HG03045 (cell line): ENCODE measurements at regions not wholly inside any gene's neighbourhood (a gene's known extent, or its start where the extent isn't known, plus 50 kb on each side); places are given as distances from the start of the nearest gene placed in this dataset.
"Not testable (repeated sequence)": the region's sequence is repeated elsewhere in the genome, so short reads cannot be mapped to it uniquely, and the experiment has no call there.

Experiments used
- ATAC-seq: cut with Tn5 transposase; IDR thresholded peaks from one replicate; pipeline ENCODE4 v1.9.1; 2021; ENCODE audit warnings: mild to moderate bottlenecking, moderate library complexity; ENCODE audit not compliant: unreplicated experiment

DNA sequence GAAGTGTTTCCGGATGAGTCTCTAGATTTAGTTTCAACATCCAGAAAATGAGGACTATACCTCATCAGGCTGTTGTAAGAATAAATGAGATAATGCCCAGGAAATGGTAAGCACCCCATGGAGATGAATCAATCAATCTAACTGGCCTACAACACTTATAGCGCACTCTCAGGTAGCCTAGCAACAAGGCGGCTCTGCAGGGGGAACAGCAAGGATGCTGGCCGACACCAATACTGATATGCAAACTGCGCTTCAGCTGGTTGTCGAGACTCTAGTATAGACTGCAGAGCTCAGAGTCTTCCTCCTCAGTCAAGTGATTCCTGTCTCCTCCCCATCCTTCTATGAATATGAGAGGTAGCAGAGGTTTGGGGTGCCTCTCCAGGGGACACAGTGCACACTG, 218.8 kb upstream of the WWC1 start:
- no peak for ATAC-seq

DNA sequence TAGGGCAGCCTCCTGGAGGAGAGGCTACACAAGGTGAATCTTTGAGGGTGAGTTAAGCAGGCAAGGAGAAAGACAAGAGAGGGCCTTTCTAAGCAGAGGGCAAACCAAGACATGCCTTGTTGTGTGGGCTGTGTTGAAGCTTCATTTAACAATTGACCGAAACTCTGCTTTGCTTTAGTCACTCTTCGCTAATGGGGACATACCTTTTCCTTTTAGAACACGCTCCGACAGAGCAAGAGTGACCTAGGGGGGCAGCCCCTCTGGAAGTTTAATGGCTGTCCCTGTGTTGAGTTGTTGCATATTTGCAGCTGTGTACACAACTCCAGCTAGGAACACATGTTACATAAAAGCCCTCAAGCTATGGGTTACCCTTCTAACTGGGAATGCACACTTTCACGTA, 218.1 kb upstream of the WWC1 start:
- no peak for ATAC-seq

DNA sequence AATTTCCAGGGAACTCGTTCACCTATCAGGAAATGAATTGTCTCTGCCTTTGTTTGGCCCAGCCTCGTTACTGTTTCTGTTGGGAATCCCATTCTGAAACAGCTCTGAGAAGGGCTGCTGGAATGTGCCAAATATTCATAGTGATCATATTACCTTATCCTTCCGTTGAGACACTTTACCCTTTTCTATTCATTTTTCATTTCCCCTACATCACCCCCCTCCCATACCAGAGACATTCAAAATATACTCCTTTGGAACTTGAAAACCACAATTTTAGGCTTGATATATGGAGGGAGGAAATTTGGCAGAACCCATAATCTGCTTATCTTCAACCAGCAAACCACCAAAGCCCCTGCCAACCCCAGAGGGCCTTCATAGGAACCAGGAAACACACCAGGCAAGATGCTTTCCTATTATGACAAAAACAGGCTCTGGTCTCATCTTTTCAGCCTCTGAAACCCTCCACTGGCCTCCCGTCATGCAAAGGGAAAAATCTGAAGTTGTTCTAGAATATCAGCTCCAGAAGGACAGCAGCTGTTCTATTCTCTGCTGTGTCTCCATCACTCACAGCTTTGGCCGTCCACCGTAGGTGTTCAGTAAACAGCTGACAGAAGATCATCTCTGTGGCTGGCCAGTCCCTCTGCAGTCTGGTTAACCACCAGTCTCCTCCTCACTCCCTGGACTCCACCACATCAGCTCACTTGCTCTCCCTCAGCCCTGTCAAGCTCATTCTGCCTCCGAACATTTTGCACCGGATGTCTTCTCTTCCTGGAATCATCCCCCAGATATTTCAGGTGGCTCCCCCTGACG, 217.2 kb upstream of the WWC1 start:
- ATAC-seq, result no peak

DNA sequence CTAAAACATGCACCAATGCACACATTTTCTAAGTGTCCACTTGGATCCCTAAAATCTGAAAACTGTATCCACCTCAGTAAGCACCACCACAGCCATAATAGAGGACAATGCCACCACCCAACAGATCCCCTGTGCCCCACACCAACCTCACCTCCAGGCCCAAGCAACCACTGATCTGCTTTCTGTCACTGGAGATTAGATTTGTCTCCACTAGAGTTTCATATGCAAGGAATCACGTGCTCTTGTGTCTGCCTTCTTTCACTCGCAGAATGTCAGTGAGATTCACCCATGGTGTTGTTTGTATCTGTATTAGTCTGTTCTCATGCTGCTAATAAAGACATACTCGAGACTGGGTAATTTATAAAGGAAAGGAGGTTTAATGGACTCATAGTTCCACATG, 216.1 kb upstream of the WWC1 start:
- ATAC-seq, result no peak

DNA sequence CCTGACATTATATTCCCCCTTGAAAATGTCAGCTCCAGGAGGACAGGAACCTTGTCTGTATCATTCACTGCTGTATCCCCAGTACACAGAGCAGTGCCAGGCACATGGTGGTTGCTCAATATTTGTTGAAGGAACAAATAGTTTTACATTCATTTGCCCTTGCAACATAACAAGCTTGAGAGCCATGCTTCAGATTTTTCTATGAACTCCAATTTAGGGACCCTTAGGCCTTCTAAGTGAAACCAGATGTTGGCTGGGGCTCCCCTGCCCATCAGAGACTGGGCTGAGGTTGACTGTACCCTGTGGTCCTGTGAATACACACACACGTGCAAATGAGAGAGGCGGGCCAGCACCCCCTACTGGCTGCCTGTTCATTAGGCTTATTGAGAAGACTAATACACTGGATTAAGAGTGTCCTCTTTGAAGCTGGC, 214.9 kb upstream of the WWC1 start:
- no peak for ATAC-seq

DNA sequence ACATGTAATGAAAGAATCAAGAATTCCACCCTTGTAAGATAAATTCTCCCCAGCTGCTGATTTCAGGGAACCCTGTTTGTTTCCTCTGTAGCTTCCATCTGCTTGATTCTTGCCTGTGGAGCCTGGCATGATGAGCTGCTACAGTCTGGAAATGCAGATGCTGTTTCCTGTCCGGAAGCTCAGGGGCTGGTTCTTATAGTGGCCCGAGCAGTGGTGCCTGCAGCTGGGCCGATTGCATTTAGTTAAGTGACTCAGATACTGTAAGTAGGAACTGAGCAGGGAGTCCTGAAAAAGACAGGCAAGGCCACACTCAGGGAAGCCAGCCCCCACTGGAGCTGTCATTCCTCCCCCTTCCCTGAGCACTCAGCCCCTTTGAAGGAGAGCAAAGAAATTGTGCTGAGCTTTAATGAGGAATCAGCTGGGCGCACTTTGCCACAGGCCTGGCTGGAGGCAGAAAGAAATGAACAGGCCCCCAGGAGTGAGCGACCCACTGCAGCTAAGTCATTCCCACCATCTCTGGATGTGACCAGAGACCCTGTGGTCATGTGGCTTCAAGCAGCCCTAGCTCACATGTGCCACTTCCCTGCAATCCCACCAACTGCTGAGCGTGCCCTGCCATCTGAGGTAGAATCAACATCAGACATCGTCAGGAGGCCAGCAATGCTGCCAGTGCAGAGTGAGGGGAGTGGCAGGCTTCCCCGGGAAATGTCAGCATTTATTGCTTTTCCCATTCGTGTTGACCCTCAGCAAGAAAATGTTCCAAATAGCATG, 206.0 kb upstream of the WWC1 start:
- ATAC-seq, result no peak

DNA sequence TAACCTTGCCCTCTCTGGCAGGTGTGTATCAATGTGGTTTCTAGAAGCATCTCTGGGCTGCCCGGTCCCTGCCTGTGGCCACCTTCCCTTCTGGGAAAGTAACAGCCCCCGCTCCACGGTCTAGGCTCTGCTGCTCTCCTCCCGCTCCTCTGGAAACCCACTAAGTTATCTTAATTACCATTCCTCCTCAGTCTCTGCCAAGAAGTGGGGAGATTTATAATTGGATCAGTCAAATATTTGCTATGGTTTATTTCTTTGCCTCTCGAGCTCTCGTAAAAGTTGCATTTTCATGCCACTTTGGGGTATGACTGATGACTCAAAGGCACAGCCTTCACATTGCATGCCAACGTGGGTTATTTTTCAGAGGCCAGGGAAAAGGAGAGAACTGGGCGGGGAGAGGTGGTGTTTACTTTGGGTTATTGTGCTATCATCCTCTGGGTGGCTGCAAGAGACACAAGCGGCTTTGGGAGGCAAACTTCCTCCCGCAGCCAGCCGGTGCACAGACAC, 205.3 kb upstream of the WWC1 start:
- no peak for ATAC-seq

DNA sequence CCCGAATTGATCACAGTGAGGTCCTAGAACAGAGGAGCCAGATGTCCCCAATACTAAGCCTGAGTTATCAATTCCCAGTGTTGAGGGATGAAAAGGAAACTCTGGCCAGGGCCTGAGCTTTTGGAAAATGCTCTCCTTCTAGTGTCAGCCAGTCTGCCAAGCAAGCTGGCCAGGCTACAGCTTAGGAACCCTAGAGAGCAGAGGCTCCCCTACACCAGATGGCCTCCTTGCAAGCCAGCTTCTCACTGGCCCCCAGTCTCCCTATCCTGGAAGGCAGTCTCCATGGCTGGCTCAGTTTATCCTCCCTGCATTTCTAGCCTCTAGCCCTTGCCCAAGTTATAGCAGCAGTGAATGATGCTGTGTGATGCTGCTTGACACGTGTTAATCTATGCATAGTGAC, 204.7 kb upstream of the WWC1 start:
- ATAC-seq, result no peak

DNA sequence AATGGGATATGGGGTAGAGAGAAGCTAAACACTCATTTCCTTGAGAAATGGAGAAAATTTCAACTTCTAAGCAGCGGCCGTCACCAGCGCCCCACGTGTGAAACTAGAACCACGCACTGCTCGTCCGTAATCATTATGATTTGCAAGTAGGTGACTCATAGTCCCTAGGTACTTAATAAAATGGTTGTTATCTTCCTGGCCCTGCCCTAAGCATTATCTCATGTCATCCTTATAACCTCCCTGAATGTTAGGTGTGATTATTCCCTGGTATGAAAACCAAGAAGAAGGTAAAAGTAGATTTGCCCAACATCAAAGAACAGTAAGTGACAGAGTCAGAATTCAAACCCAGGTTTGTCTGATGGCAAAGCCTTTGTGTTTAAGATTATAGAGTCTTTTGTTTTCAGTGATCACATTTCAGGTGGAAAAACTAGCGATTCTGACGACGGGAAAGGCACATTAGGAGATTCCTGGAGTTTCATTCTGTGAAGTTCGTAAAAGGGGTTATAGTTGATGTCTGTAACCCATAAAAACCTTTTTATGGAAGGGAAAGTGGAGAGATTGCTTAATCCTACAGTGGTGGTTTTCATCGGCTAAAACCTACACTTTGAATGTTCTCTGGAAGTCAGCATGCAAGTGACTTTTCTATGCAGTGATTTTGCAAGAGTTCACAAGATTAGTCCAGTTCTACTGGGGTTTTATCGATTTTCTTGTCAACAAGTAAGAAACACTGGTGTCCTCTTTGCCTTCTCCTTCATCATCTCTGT, 202.9 kb upstream of the WWC1 start:
- no peak for ATAC-seq

DNA sequence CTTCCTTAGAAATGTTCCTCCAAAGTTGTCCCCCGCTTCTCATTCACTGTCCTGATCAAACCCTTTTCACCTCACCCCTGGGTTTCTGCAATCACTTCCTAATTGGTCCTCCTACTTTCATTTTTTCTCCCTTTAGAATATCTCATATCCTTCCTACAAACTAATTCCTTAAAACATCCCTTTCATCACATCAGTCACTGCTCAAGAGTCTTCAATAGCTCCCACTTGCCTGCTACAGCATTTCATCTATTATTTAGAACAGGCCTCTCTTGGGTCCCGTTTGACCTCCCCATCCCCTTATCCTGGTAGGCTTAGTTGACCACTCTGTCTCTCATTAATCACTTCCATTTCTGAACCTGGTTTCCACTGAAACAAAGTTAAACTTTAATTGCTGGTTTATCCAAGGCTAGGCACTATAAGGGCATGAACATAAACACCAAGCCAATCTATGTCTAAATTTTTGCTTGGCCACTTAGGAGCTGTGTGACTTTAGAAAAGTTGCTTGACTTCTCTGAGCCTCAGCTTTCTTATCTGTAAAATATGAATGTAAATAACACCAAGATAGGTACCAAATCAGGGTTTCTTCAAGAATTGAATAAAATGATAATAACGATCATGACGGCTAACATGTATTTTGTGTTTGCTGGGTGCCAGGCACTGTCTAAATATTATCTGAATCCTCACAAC, 202.1 kb upstream of the WWC1 start:
- ATAC-seq, result no peak

DNA sequence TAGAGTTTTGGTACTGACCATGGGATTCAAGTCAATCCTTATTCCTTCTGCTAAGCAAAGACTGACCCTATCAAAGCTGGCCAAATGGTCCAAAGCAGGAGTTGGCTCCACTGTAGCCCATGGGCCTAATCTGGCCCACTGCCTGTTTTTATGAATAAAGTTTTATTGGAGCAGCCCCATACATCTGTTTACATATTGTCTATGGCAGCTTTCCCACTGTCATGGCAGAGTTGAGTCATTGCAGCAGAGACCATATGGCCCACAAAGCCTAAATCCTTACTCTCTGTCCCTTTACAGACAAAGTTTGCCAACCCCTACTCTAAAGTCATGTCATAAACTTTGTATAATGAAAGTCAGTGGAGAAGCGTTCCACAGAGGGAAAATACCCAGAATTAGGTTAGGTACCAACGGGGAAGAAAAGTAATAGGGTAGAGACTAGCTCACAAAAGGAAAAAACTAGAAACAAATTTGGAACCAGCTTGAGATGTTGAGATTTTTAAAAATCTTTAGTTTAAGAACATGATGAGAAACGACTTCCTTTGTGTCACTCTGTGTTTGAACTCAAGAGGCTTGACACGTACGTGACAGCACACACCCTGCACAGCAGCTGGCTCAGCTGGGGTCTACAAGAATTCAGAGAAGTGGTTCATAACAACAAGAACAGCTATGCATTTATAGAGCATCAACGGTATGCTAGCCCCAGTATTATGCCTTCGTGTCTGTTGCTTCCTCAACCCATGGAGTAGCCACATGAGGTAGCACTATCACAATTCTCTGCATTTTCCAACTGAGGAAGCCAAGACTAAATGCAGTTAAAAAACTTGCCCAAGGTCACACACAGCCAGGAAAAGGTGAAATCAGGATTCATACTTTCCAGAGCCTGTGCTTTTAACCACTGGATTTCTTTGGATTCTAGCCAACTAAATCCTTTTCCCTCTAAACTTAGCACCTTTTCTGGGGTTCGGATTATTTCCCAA, 198.9 kb upstream of the WWC1 start:
- ATAC-seq, result no peak

DNA sequence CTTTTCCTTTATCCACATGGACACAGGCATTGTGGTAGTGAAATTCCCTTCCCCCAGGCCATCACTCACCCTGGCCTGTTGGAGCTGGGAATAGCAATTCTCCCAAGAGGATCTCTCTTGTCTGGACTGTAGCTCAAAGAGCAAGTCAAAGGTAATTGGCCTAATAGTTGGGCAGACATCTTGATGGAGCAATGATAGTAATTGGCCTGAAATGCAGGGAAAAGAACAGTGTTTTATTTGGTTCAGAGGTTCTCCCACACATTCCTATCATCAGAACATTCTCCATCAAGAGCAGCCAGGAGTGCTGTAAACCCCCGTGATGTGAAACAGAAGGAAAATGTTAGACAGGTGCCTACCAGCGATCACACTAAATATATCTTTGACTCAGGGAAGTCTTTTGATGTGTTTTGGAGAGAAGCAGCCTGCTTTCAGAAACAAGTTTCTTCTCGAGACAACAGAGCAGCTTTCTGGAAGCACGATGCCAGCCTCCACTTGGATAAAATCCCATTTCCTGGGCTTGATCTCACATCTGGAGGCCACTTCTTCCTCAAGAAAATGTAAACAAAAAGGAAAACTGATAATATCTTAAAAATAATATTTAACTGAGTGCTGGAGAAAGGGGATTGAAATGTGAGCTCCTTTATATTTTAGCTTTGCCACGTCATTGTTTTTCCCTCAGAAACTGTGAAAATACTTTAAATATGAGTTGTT, 198.1 kb upstream of the WWC1 start:
- no peak for ATAC-seq

DNA sequence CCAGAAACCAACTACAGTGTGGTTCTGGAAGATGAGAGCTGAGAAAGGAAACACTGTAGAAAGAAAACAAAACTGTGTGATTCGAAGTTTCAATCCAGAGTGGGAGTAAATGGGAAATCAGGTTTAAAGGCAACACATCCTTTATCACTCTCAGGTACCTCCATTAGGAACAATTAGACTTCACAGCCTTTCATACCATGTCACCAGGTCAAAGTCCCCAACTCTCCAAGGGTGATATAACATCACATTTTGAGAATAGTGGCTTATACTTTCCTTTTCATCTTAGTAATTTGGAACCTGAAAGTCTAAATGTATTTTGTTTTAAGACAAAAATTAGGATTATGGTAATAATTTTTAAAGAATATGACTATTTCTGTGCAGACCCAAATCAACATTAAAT, 194.9 kb upstream of the WWC1 start:
- ATAC-seq, result no peak

DNA sequence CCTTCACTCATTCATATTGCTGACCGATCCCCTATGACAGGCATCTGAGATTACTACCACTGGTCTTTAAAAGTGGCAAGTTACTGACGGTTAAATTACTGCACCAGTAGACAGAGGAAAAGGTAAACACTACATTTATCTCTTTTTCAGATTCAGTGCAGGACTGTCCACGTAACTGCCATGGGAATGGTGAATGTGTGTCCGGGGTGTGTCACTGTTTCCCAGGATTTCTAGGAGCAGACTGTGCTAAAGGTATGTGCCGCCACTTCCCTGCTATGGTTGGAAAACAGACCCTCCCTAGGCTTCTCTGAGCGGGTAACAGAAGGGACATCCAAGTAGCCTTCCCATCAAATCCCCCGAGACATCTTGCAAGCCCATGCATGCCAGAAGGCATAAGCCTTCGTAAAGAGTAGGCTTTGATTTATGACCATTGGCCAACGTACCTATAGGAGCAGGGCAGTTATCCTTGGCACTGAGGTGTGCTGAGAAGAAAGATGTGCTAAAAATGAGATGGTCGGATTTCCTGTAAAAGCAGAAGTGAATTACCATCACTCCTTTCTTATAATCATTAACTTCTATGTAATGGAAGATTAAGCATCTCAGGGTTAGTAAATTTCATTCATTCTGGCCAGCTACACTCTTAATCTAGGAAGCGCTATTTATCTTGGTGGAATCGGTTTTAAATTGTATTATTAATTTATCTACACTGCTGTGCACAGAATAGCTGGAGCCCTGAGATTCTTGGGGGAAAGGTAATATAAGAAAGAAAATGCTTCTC, 193.4 kb upstream of the WWC1 start:
- no peak for ATAC-seq

DNA sequence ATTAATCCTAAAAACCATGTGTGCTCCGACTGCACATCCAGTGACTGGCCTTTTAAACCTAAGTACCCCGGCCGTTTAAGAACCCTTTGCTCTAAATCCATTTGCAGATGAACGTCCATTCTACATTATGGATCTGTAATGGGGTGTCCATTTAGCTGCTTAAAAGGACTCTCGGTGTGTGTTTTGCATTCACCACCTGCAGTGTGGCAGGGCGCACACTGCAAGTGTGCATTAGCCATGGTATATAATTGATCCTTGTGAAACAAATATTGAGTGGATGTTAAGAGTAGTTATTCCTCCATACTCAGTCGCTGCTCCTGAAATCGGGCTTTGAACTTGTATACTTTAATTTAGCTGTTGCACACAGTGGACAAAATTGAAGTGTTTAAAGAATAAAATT, 190.1 kb upstream of the WWC1 start:
- ATAC-seq, result no peak

DNA sequence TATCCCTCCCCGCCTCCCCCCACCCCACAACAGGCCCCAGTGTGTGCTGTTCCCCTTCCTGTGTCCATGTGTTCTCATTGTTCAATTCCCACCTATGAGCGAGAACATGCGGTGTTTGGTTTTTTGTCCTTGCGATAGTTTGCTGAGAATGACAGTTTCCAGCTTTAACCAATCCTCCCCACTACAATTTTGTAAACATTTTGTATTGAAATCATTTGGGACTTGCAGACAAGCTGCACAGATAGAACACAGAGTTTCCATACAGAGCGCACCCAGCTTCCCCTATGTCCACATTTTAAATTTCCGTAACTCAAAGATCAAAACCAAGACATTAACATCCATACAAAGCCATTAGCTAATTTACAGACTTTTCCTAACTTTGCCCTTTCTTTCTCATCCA, 188.4 kb upstream of the WWC1 start:
- not testable (repeated sequence) for ATAC-seq

DNA sequence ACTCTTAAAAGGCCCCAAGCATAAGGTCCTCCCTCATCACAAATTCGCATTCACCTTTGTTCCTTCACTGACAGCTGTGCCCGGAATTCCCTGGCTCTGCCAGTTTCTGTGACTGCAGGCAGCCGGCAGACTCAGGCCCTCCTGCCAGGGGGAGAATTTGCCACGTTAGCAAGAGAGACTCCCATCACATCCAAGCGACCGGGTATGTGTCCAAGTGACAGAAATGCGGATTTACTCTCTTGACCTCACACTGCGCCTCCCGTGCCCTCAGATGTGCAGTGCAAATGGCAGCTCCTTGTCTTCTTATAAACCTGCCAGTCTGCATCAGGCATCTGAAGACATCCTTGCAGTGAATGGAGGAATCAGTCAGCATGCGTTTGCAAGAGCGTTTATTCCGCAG, 187.1 kb upstream of the WWC1 start:
- no peak for ATAC-seq

DNA sequence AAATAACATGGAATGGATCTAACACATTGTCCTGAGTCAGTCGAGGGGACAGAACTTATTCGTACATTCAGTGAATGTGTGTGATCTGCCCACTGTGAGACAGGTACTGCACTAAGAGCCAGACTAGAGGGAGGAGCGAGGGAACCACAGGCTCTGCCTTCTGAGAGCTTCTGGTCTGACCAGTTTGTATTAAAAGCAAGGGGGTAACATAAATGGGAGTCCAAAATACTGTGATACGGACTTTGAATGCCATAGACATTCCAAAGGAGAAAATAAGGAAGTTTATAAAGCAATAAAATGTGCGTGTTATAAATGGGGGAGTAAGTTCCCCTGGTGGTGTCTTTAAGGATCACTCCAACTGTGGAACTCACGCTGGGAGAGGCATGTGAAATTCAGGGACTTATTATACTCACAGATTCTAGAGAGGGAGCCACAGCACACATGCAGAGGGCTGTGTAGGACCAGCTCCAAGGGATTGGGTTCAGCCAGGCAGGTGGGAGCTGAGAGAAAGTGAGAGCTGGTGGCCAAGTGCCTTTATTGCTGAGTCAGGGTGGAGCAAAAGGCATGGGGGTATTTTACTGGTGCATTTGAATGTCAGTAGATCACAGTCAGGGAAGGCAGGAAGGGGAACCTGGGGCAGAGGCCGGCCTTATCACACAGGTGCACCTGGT, 186.5 kb upstream of the WWC1 start:
- no peak for ATAC-seq
